ENCODE measurements at regions not wholly inside any gene's neighbourhood (a gene's known extent, or its start where the extent isn't known, plus 50 kb on each side); places are given as distances from the start of the nearest gene placed in this dataset.

- TF ChIP-seq POLR2AphosphoS5 (IDR thresholded peaks at IDR 0.05) (no peak), CTCF (IDR thresholded peaks at IDR 0.05) (no peak), POLR2A (IDR thresholded peaks at IDR 0.05) (no peak)
These were observed 100.6 kb upstream of the TENM4 start for GRCh38 chr11:79541466-79541865.

Data from sigmoid colon (tissue), 4 donors.